PC-9 (cell line): ENCODE measurements at regions not wholly inside any gene's neighbourhood (a gene's known extent, or its start where the extent isn't known, plus 50 kb on each side); places are given as distances from the start of the nearest gene placed in this dataset.

Source experiments
- CTCF ChIP-seq: fragments of 200-600 bp; sonication (generic); conservative IDR thresholded peaks from 2 replicates; pipeline ENCODE4 v1.6.1; 2017; ENCODE audit warnings: mixed run types, antibody characterized with exemption, mild to moderate bottlenecking, moderate library complexity
- EZH2 ChIP-seq: fragments of 200-600 bp; sonication (generic); IDR thresholded peaks from 2 replicates; pipeline ENCODE4 v1.8.0; 2017; ENCODE audit warnings: antibody characterized with exemption, low read depth

GRCh38 chr7:40972426-40972825, 730.5 kb downstream of the INHBA start:
- TF ChIP-seq CTCF (no peak), EZH2 (no peak)
